Esophagus muscularis mucosa (tissue), 3 donors: ENCODE measurements at regions not wholly inside any gene's neighbourhood (a gene's known extent, or its start where the extent isn't known, plus 50 kb on each side); places are given as distances from the start of the nearest gene placed in this dataset.

ENCODE experiments used
- POLR2A ChIP-seq: fragments of 450-650 bp; IDR thresholded peaks from one replicate; pipeline ENCODE4 v1.6.1; 2017; ENCODE audit warnings: antibody characterized with exemption, moderate library complexity, mild to moderate bottlenecking, low read depth
- POLR2AphosphoS5 ChIP-seq, 2 donors: sonication (generic); formaldehyde crosslinking; IDR thresholded peaks; one replicate each; pipeline ENCODE4 v1.6.1; 2017; ENCODE audit warnings: antibody characterized with exemption in 2 of 2
- TF ChIP-seq, protein P1 (sequence below), 3 experiments: fragments of 200-600 bp in 2 of 3; fragments of 450-650 bp in 1 of 3; sonication (generic) in 2 of 3; IDR thresholded peaks; one replicate each; pipeline ENCODE4 v1.5.1; 2017 to 2019; ENCODE audit warnings: antibody characterized with exemption in 3 of 3, mild to moderate bottlenecking in 2 of 3, moderate library complexity in 1 of 3

DNA sequence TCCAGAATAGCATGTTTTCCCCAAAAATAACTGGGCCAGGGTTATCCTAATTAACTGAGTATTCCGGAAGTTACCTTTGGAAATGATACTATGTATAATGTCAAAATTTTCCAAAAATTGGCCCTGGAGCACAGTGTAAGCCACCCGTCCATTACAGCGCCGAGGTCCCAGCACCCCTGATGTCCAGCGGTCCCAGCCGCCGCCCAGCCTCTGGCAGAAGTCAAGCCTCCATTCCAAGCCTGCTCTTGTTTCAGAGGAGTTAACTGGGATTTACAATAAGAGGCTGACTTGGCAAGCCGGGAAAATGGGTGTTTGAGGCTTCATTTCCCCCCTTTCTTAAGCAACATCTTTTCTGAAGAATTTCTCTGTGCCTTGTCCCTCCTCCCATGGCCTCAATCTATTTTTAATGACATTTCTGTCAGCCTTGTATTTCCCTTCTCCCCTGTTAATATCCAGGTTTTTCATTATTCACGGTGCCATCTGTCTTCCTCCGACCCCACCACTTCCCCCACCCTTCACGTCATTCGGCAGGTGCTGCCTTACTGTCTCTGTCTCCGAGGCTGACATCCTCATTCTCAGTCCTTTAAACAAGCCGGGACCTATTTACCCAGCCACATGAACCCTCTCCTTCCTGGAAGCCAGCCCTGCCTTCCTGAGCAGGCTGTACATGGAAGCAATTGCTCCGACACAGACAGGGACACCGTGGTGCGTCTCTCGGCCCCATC lies 490.9 kb downstream of the NPHP4 start:
- TF ChIP-seq, protein P1, sequence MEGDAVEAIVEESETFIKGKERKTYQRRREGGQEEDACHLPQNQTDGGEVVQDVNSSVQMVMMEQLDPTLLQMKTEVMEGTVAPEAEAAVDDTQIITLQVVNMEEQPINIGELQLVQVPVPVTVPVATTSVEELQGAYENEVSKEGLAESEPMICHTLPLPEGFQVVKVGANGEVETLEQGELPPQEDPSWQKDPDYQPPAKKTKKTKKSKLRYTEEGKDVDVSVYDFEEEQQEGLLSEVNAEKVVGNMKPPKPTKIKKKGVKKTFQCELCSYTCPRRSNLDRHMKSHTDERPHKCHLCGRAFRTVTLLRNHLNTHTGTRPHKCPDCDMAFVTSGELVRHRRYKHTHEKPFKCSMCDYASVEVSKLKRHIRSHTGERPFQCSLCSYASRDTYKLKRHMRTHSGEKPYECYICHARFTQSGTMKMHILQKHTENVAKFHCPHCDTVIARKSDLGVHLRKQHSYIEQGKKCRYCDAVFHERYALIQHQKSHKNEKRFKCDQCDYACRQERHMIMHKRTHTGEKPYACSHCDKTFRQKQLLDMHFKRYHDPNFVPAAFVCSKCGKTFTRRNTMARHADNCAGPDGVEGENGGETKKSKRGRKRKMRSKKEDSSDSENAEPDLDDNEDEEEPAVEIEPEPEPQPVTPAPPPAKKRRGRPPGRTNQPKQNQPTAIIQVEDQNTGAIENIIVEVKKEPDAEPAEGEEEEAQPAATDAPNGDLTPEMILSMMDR (IDR thresholded peaks at IDR 0.05) = no peak
- no peak for TF ChIP-seq POLR2A
- TF ChIP-seq POLR2AphosphoS5 (IDR thresholded peaks at IDR 0.05) = no peak
